ENCODE measurements at regions not wholly inside any gene's neighbourhood (a gene's known extent, or its start where the extent isn't known, plus 50 kb on each side); places are given as distances from the start of the nearest gene placed in this dataset.

- no peak overlapping the region for H3K4me3 ChIP-seq (ENCODE audit: low read depth, low read length)
- no peak for DNase-seq (ENCODE audit: low read depth)
- no peak for TF ChIP-seq CTCF (IDR thresholded peaks at IDR 0.05; ENCODE audit: insufficient read depth, low read length)
These were observed 53.0 kb upstream of the LMO2 start for GRCh38 chr11:33944693-33945424.

- H3K4me3 ChIP-seq (ENCODE audit: low read depth, low read length): no peak overlapping the region
- no peak for DNase-seq (ENCODE audit: low read depth)
- TF ChIP-seq CTCF (IDR thresholded peaks at IDR 0.05; ENCODE audit: insufficient read depth, low read length): no peak
These were observed 52.4 kb upstream of the LMO2 start for GRCh38 chr11:33944345-33944692.

- TF ChIP-seq CTCF (IDR thresholded peaks at IDR 0.05; ENCODE audit: insufficient read depth, low read length): peak; percentile 39
- H3K4me3 ChIP-seq (ENCODE audit: low read depth, low read length): no peak overlapping the region
- peak; percentile 97 for DNase-seq (ENCODE audit: low read depth)
These were observed 51.1 kb upstream of the LMO2 start for GRCh38 chr11:33942954-33943353.

- peak; percentile 78 for DNase-seq (ENCODE audit: low read depth)
- no peak for TF ChIP-seq CTCF (IDR thresholded peaks at IDR 0.05; ENCODE audit: insufficient read depth, low read length)
These were observed 49.8 kb upstream of the LMO2 start for GRCh38 chr11:33941637-33942160.

More at GRCh38 chr11:33941637-33942160, 49.8 kb upstream of the LMO2 start:
- H3K4me3 ChIP-seq (ENCODE audit: low read depth, low read length): no peak overlapping the region

Measured in fibroblast of the aortic adventitia (primary cell).